B cell (primary cell): ENCODE measurements at regions not wholly inside any gene's neighbourhood (a gene's known extent, or its start where the extent isn't known, plus 50 kb on each side); places are given as distances from the start of the nearest gene placed in this dataset.

Experiments
- ATAC-seq: fragments of 200-7000 bp; cut with Tn5 transposase; one replicate; pipeline ENCODE4 v1.10.0; 2021; ENCODE audit warnings: low read depth, mild to moderate bottlenecking, moderate number of reproducible peaks, moderate library complexity
- CTCF ChIA-PET: fragments of 350-600 bp; sonication (Branson Sonifier 250); formaldehyde crosslinking; loops from one replicate; lab custom pipeline; 2021; ENCODE audit warnings: antibody characterized with exemption, inconsistent platforms; lab: Charles Lee
- POLR2A ChIA-PET: fragments of 350-600 bp; sonication (Branson Sonifier 250); formaldehyde crosslinking; loops from one replicate; lab custom pipeline; 2021; ENCODE audit warnings: antibody characterized with exemption; lab: Charles Lee
- DNase-seq: peaks from one replicate; pipeline ENCODE4 v3.0.0; 2013
- H2AFZ ChIP-seq: 2 replicates; pipeline ENCODE4 v1.6.1; 2012; ENCODE audit warnings: mild to moderate bottlenecking, low read depth, low read length; ENCODE audit not compliant: insufficient read depth, poor library complexity, severe bottlenecking
- H3K27ac ChIP-seq, 2 donors: 1 replicate in 1 of 2; 2 replicates in 1 of 2; pipeline ENCODE4 v1.5.1; 2012 to 2013; ENCODE audit warnings: low read length in 2 of 2, mild to moderate bottlenecking in 2 of 2, moderate library complexity in 1 of 2
- H3K27me3 ChIP-seq, 4 experiments: fragments of 200-600 bp in 1 of 4; sonication (generic) in 1 of 4; replicated peaks in 1 of 4; 1 replicate in 2 of 4; 2 replicates in 2 of 4; pipeline versions ENCODE4 v1.6.1 to v1.7.0; 2013 to 2016; ENCODE audit warnings: low read length in 3 of 4, mild to moderate bottlenecking in 2 of 4, mixed read lengths in 1 of 4, moderate library complexity in 1 of 4; ENCODE audit not compliant: insufficient read depth in 4 of 4, control insufficient read depth in 3 of 4; ENCODE audit errors: control extremely low read depth in 1 of 4
- H3K36me3 ChIP-seq, 2 experiments: replicated peaks in 1 of 2; 1 replicate in 1 of 2; 2 replicates in 1 of 2; pipeline versions ENCODE4 v1.6.1 to v1.7.1; 2013; ENCODE audit warnings: low read length in 1 of 2; ENCODE audit not compliant: insufficient read depth in 2 of 2, control insufficient read depth in 1 of 2; ENCODE audit errors: control extremely low read depth in 1 of 2, extremely low read depth in 1 of 2
- H3K4me1 ChIP-seq, 2 donors: fragments of 200-600 bp in 1 of 2; sonication (generic) in 1 of 2; 1 replicate in 1 of 2; 2 replicates in 1 of 2; pipeline versions ENCODE4 v1.5.1 to v1.6.1; 2013 to 2017; ENCODE audit warnings: low read length in 2 of 2; ENCODE audit not compliant: control insufficient read depth in 2 of 2, insufficient read depth in 2 of 2
- H3K4me2 ChIP-seq: replicated peaks from 2 replicates; pipeline ENCODE3; 2012; ENCODE audit warnings: mild to moderate bottlenecking, low read depth, low read length; ENCODE audit not compliant: poor library complexity, severe bottlenecking
- H3K4me3 ChIP-seq, 5 experiments: fragments of 200-600 bp in 1 of 5; sonication (generic) in 1 of 5; 1 replicate in 3 of 5; 2 replicates in 2 of 5; pipeline versions ENCODE4 v1.5.1 to v1.7.0; 2011 to 2016; ENCODE audit warnings: low read length in 4 of 5, mild to moderate bottlenecking in 4 of 5, low read depth in 2 of 5, control low read depth in 1 of 5, moderate library complexity in 1 of 5; ENCODE audit not compliant: insufficient read depth in 1 of 5; ENCODE audit errors: control extremely low read depth in 1 of 5, extremely low read depth in 1 of 5
- H3K79me2 ChIP-seq: fragments of 200-600 bp; sonication (generic); one replicate; pipeline ENCODE4 v1.6.0; 2016; ENCODE audit warnings: low read length; ENCODE audit not compliant: control insufficient read depth, insufficient read depth
- H3K9ac ChIP-seq: fragments of 200-600 bp; sonication (generic); 2 replicates; pipeline ENCODE4 v1.6.1; 2017; ENCODE audit warnings: mild to moderate bottlenecking, low read length, moderate library complexity
- H3K9me3 ChIP-seq, 3 donors: one replicate each; pipeline versions ENCODE4 v1.6.1 to v1.7.1; 2013; ENCODE audit warnings: low read length in 2 of 3; ENCODE audit not compliant: control insufficient read depth in 2 of 3, insufficient read depth in 1 of 3; ENCODE audit errors: control extremely low read depth in 1 of 3
- H4K20me1 ChIP-seq: 2 replicates; pipeline ENCODE4 v1.6.0; 2012; ENCODE audit warnings: mild to moderate bottlenecking, low read length; ENCODE audit not compliant: insufficient read depth, control insufficient read depth, poor library complexity, severe bottlenecking
- H3K27ac Mint-ChIP-seq: one replicate; pipeline ENCODE4 v1.8.0; 2021; ENCODE audit warnings: mixed read lengths
- H3K27me3 Mint-ChIP-seq: one replicate; pipeline ENCODE4 v1.8.0; 2021; ENCODE audit warnings: mixed read lengths
- H3K4me1 Mint-ChIP-seq: one replicate; pipeline ENCODE4 v1.8.0; 2021; ENCODE audit warnings: mixed read lengths
- H3K4me3 Mint-ChIP-seq: one replicate; pipeline ENCODE4 v1.8.0; 2021; ENCODE audit warnings: mixed read lengths
- H3K9me3 Mint-ChIP-seq: one replicate; pipeline ENCODE4 v1.8.0; 2022; ENCODE audit warnings: mixed read lengths; ENCODE audit not compliant: insufficient read depth
- EZH2 ChIP-seq: IDR thresholded peaks from 2 replicates; pipeline ENCODE4 v1.6.1; 2012; ENCODE audit warnings: borderline replicate concordance, low read depth, mild to moderate bottlenecking, moderate library complexity, low read length; ENCODE audit not compliant: insufficient read depth, poor library complexity, severe bottlenecking
- WGBS: methylation state at CpG from one replicate; pipeline ENCODE4 v1.1.5; 2013; ENCODE audit warnings: missing lambda C conversion rate; ENCODE audit not compliant: insufficient coverage; 5-methylcytosine and 5-hydroxymethylcytosine counted together
- intact Hi-C: fragments of 100-400 bp; cut with micrococcal nuclease; formaldehyde crosslinking; loops from one replicate; pipeline ENCODE4 v1.10.0; 2022
- TF ChIP-seq, protein P1 (sequence below): fragments of 200-600 bp; IDR thresholded peaks from one replicate; pipeline ENCODE4 v1.8.0; 2022; ENCODE audit warnings: antibody characterized with exemption, mild to moderate bottlenecking

DNA sequence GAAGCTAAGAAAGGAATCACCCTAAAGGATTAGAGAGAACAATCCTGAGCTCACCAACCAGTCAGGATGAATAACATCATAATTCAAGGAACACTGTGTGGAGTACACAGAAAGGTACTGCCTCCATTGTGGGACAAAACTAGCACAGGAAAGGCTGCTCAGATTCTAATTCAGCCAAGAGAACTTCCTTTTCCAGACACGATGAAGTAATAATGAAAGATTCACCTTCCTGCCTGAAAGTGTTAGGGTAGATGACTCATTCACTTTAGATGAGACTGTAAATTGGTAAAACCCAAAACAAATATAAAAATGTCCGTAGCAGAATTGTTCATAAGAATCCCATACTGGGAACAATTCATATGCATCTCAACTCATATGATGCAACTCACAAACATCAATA, 167.2 kb downstream of the CDC14C start:
- no peaks in the 10 kb centered on the region for H3K27me3 Mint-ChIP-seq
- H3K4me1 Mint-ChIP-seq = no peaks in the 10 kb centered on the region
- H3K4me2 ChIP-seq = no peak overlapping the region
- CTCF ChIA-PET = no interaction called here
- no peaks in the 10 kb centered on the region for H3K4me1 ChIP-seq
- no peaks in the 10 kb centered on the region for H4K20me1 ChIP-seq
- H3K9ac ChIP-seq = no peak overlapping the region
- no peaks in the 10 kb centered on the region for H3K9me3 Mint-ChIP-seq
- H3K4me3 ChIP-seq = no peak overlapping the region
- H3K36me3 ChIP-seq = no peaks in the 10 kb centered on the region
- H2AFZ ChIP-seq = no peak overlapping the region
- H3K4me3 Mint-ChIP-seq = no peak overlapping the region
- POLR2A ChIA-PET = no interaction called here
- WGBS = no CpG with 5 or more reads among the region's 2 CpGs
- TF ChIP-seq, protein P1, sequence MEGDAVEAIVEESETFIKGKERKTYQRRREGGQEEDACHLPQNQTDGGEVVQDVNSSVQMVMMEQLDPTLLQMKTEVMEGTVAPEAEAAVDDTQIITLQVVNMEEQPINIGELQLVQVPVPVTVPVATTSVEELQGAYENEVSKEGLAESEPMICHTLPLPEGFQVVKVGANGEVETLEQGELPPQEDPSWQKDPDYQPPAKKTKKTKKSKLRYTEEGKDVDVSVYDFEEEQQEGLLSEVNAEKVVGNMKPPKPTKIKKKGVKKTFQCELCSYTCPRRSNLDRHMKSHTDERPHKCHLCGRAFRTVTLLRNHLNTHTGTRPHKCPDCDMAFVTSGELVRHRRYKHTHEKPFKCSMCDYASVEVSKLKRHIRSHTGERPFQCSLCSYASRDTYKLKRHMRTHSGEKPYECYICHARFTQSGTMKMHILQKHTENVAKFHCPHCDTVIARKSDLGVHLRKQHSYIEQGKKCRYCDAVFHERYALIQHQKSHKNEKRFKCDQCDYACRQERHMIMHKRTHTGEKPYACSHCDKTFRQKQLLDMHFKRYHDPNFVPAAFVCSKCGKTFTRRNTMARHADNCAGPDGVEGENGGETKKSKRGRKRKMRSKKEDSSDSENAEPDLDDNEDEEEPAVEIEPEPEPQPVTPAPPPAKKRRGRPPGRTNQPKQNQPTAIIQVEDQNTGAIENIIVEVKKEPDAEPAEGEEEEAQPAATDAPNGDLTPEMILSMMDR = no peak
- no peak for TF ChIP-seq EZH2
- H3K9me3 ChIP-seq = peaks cover 0 to 6% (median 0%) of the 10 kb centered on the region in 3 donors
- H3K27me3 ChIP-seq = no peaks in the 10 kb centered on the region
- H3K27ac Mint-ChIP-seq = no peak overlapping the region
- intact Hi-C loops = no loop called here
- ATAC-seq (no peak), DNase-seq (no peak)
- H3K79me2 ChIP-seq = no peaks in the 10 kb centered on the region
- no peak overlapping the region for H3K27ac ChIP-seq

DNA sequence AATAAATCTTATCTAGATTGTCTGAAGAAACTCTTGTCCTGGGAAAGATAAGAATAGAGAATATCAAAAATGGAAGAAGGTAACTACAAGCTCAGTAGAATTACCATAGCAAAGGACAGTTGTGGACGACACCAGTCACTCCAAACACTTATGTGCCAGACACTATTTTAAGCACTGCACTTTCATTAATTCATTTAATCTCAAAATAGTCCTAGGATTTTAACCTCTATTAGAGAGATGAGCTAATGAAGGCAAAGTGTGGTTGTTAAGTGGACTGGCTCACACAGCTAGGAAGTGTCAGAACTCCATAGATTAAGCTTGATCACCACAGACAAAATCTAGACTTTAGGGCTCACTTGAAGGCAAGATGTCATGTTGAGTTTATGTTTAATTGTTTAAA, 168.9 kb downstream of the CDC14C start:
- H3K9me3 Mint-ChIP-seq = no peaks in the 10 kb centered on the region
- no peaks in the 10 kb centered on the region for H3K4me1 ChIP-seq
- no peak overlapping the region for H3K27ac Mint-ChIP-seq
- H3K27ac ChIP-seq = no peak overlapping the region
- ATAC-seq (no peak), DNase-seq (no peak)
- intact Hi-C loops = no loop called here
- H3K9me3 ChIP-seq = peaks cover 0 to 6% (median 0%) of the 10 kb centered on the region in 3 donors
- TF ChIP-seq, protein P1 = no peak
- TF ChIP-seq EZH2 = no peak
- H2AFZ ChIP-seq = no peak overlapping the region
- H3K9ac ChIP-seq = no peak overlapping the region
- no peaks in the 10 kb centered on the region for H3K4me1 Mint-ChIP-seq
- no peaks in the 10 kb centered on the region for H3K36me3 ChIP-seq
- ChIA-PET POLR2A (no interaction called here), CTCF (no interaction called here)
- no peaks in the 10 kb centered on the region for H3K79me2 ChIP-seq
- no peak overlapping the region for H3K4me3 ChIP-seq
- no peak overlapping the region for H3K4me2 ChIP-seq
- H3K4me3 Mint-ChIP-seq = no peak overlapping the region
- no peaks in the 10 kb centered on the region for H3K27me3 ChIP-seq
- H3K27me3 Mint-ChIP-seq = no peaks in the 10 kb centered on the region
- H4K20me1 ChIP-seq = no peaks in the 10 kb centered on the region
- no CpG with 5 or more reads among the region's 1 CpG for WGBS
